BE2C (cell line): ENCODE measurements at regions not wholly inside any gene's neighbourhood (a gene's known extent, or its start where the extent isn't known, plus 50 kb on each side); places are given as distances from the start of the nearest gene placed in this dataset.
"Not testable (repeated sequence)": the region's sequence is repeated elsewhere in the genome, so short reads cannot be mapped to it uniquely, and the experiment has no call there.

Experiments used
- DNase-seq: peaks from one replicate; pipeline ENCODE4 v3.0.0-alpha.2; 2020
- H3K27me3 ChIP-seq: fragments of 250-450 bp; sonication (Bioruptor Pico); 2 replicates; pipeline ENCODE4 v1.5.1; 2020; ENCODE audit warnings: mild to moderate bottlenecking
- H3K36me3 ChIP-seq: fragments of 250-450 bp; sonication (Bioruptor Pico); 2 replicates; pipeline ENCODE4 v1.5.1; 2020; ENCODE audit warnings: mild to moderate bottlenecking
- H3K4me1 ChIP-seq: fragments of 250-450 bp; sonication (Bioruptor Pico); 2 replicates; pipeline ENCODE4 v1.5.1; 2020
- H3K4me3 ChIP-seq: 2 replicates; pipeline ENCODE4 v1.5.1; 2011; ENCODE audit warnings: low read depth, low read length
- H3K9me3 ChIP-seq: fragments of 250-450 bp; sonication (Bioruptor Pico); 2 replicates; pipeline ENCODE4 v1.5.1; 2020
- CTCF ChIP-seq: IDR thresholded peaks from 2 replicates; pipeline ENCODE4 v1.5.1; 2012; ENCODE audit warnings: mild to moderate bottlenecking, low read depth, low read length

GRCh38 chr19:29154163-29154562, 58.8 kb downstream of the UQCRFS1 start:
- no peak for TF ChIP-seq CTCF
- Histone ChIP-seq H3K4me3 (no peak overlapping the region), H3K9me3 (no peaks in the 10 kb centered on the region), H3K27me3 (no peaks in the 10 kb centered on the region), H3K36me3 (no peaks in the 10 kb centered on the region), H3K4me1 (no peaks in the 10 kb centered on the region)
- no peak for DNase-seq

- no peak for DNase-seq
- Histone ChIP-seq H3K4me1 (no peaks in the 10 kb centered on the region), H3K27me3 (no peaks in the 10 kb centered on the region), H3K4me3 (no peak overlapping the region), H3K36me3 (no peaks in the 10 kb centered on the region), H3K9me3 (no peaks in the 10 kb centered on the region; the same call in 1 of the 2 replicates)
- no peak for TF ChIP-seq CTCF
Observed at GRCh38 chr19:29145756-29146155, 67.2 kb downstream of the UQCRFS1 start.

GRCh38 chr19:29143183-29143582, 69.8 kb downstream of the UQCRFS1 start:
- Histone ChIP-seq H3K36me3 (no peaks in the 10 kb centered on the region), H3K4me3 (no peak overlapping the region), H3K4me1 (no peaks in the 10 kb centered on the region), H3K27me3 (no peaks in the 10 kb centered on the region), H3K9me3 (no peaks in the 10 kb centered on the region; the same call in 1 of the 2 replicates)
- no peak for TF ChIP-seq CTCF
- DNase-seq = no peak

- no peaks in the 10 kb centered on the region; the same call in 1 of the 2 replicates for H3K9me3 ChIP-seq
- no peak overlapping the region for H3K4me3 ChIP-seq
- no peaks in the 10 kb centered on the region for H3K4me1 ChIP-seq
- no peaks in the 10 kb centered on the region for H3K27me3 ChIP-seq
- TF ChIP-seq CTCF = no peak
- DNase-seq = no peak
- no peaks in the 10 kb centered on the region for H3K36me3 ChIP-seq
Observed at GRCh38 chr19:29139227-29139626, 73.7 kb downstream of the UQCRFS1 start.

- H3K9me3 ChIP-seq, DNase-seq, H3K27me3 ChIP-seq, H3K36me3 ChIP-seq, H3K4me1 ChIP-seq, H3K4me3 ChIP-seq: not testable (repeated sequence)
Observed at GRCh38 chr19:29138206-29138605, 74.7 kb downstream of the UQCRFS1 start.

GRCh38 chr19:29131456-29131855, 81.5 kb downstream of the UQCRFS1 start:
- H3K4me3 ChIP-seq = no peak overlapping the region
- DNase-seq = no peak
- H3K36me3 ChIP-seq = no peaks in the 10 kb centered on the region
- H3K27me3 ChIP-seq = no peaks in the 10 kb centered on the region
- H3K4me1 ChIP-seq = no peaks in the 10 kb centered on the region
- H3K9me3 ChIP-seq = no peaks in the 10 kb centered on the region; the same call in 1 of the 2 replicates
- TF ChIP-seq CTCF = no peak

- TF ChIP-seq CTCF = no peak
- Histone ChIP-seq H3K4me3 (no peak overlapping the region), H3K27me3 (no peaks in the 10 kb centered on the region), H3K36me3 (no peaks in the 10 kb centered on the region), H3K4me1 (no peaks in the 10 kb centered on the region), H3K9me3 (no peaks in the 10 kb centered on the region; the same call in 1 of the 2 replicates)
- DNase-seq = no peak
Observed at GRCh38 chr19:29129148-29129547, 83.8 kb downstream of the UQCRFS1 start.
